Aorta (tissue), 5 donors: ENCODE measurements at regions not wholly inside any gene's neighbourhood (a gene's known extent, or its start where the extent isn't known, plus 50 kb on each side); places are given as distances from the start of the nearest gene placed in this dataset.

Experiments
- ATAC-seq: fragments of 200-7000 bp; cut with Tn5 transposase; one replicate; pipeline ENCODE4 v1.9.1; 2022; ENCODE audit warnings: moderate library complexity; ENCODE audit not compliant: low FRiP score
- DNase-seq, 2 donors: peaks; one replicate each; pipeline ENCODE4 v3.0.0-alpha.2; 2020
- H3K27ac ChIP-seq, 2 donors: one replicate each; pipeline ENCODE4 v1.5.1; 2013; ENCODE audit warnings: low read length in 2 of 2, mild to moderate bottlenecking in 2 of 2, moderate library complexity in 2 of 2, control low read depth in 1 of 2, inconsistent platforms in 1 of 2, low read depth in 1 of 2
- H3K27me3 ChIP-seq, 2 donors: one replicate each; pipeline ENCODE4 v1.6.1; 2013; ENCODE audit warnings: control low read depth in 1 of 2, low read length in 1 of 2, mild to moderate bottlenecking in 1 of 2, moderate library complexity in 1 of 2; ENCODE audit not compliant: insufficient read depth in 2 of 2, control insufficient read depth in 1 of 2
- H3K36me3 ChIP-seq, 2 donors: one replicate each; pipeline ENCODE4 v1.6.1; 2013; ENCODE audit warnings: control low read depth in 1 of 2, low read length in 1 of 2, mild to moderate bottlenecking in 1 of 2; ENCODE audit not compliant: insufficient read depth in 2 of 2, control insufficient read depth in 1 of 2
- H3K4me1 ChIP-seq, 2 donors: one replicate each; pipeline ENCODE4 v1.6.1; 2013; ENCODE audit warnings: low read length in 2 of 2, control low read depth in 1 of 2, mild to moderate bottlenecking in 1 of 2, moderate library complexity in 1 of 2; ENCODE audit not compliant: insufficient read depth in 2 of 2, control insufficient read depth in 1 of 2
- H3K4me3 ChIP-seq, 2 donors: one replicate each; pipeline ENCODE4 v1.5.1; 2013; ENCODE audit warnings: low read length in 2 of 2, control low read depth in 1 of 2, mild to moderate bottlenecking in 1 of 2
- H3K9me3 ChIP-seq: one replicate; pipeline ENCODE4 v1.6.1; 2013; ENCODE audit warnings: mild to moderate bottlenecking, low read length; ENCODE audit not compliant: control insufficient read depth
- WGBS, 2 donors: extraction: QIAGEN DNeasy Blood & Tissue Kit; methylation state at CpG; one replicate each; pipeline ENCODE4 v1.1.7; 2013; 5-methylcytosine and 5-hydroxymethylcytosine counted together
- intact Hi-C, 2 donors: fragments of 100-400 bp; cut with DNase I; formaldehyde crosslinking; loops; one replicate each; pipeline versions ENCODE4 v1.14.2 to v1.15.0; 2022
- donor health status: healthy with polysubstance abuse.
- donor health status: Bipolar disorder and iron deficiency.
- donor health status: DM: no; HTN: no; CAD: no.
- donor health status: DM: no; HTN: no; CAD: no.
- donor health status: DM: yes; HTN: yes; CAD: no.

GRCh38 chr10:29849886-29850285 is 209.5 kb downstream of the JCAD start:
- DNase-seq (no peak), ATAC-seq (no peak)
- Histone ChIP-seq H3K4me1 (peaks cover 0 to 8% of the 10 kb centered on the region in 2 donors), H3K36me3 (no peaks in the 10 kb centered on the region), H3K9me3 (no peaks in the 10 kb centered on the region), H3K27me3 (no peaks in the 10 kb centered on the region), H3K4me3 (no peak overlapping the region), H3K27ac (peak overlapping the region in 1 of 2 donors; percentile 62)
- intact Hi-C loops: loop anchor here in 1 of 2 donors (10.0 kb wide), 1 partner anchor 55 kb away; no protein-coding TSS in a partner anchor
- WGBS, 2 donors: 68 to 71% methylated on average over 3 of the region's 3 CpGs

- ATAC-seq: peak; percentile 47
- peak overlapping the region in 1 of 2 donors; percentile 62 for H3K27ac ChIP-seq
- WGBS, 2 donors: 33 to 41% methylated on average over 9 of the region's 9 CpGs
Observed at GRCh38 chr10:29849126-29849833, 210.1 kb downstream of the JCAD start.

GRCh38 chr10:29846881-29847280 is 212.1 kb upstream of the SVIL start:
- intact Hi-C loops: no loop called here
- H3K4me1 ChIP-seq: peaks cover 0 to 8% of the 10 kb centered on the region in 2 donors
- WGBS, 2 donors: 96 to 97% methylated on average over 3 of the region's 3 CpGs

More at GRCh38 chr10:29849126-29849833, 210.1 kb downstream of the JCAD start:
- Histone ChIP-seq H3K36me3 (no peaks in the 10 kb centered on the region), H3K4me1 (peaks cover 0 to 8% of the 10 kb centered on the region in 2 donors), H3K9me3 (no peaks in the 10 kb centered on the region), H3K4me3 (no peak overlapping the region), H3K27me3 (no peaks in the 10 kb centered on the region)
- no peak for DNase-seq
- intact Hi-C loops: no loop called here

GRCh38 chr10:29845166-29845565 is 210.4 kb upstream of the SVIL start:
- Histone ChIP-seq H3K27ac (no peak overlapping the region), H3K36me3 (no peaks in the 10 kb centered on the region), H3K9me3 (no peaks in the 10 kb centered on the region), H3K4me3 (no peak overlapping the region), H3K27me3 (no peaks in the 10 kb centered on the region), H3K4me1 (peaks cover 0 to 6% of the 10 kb centered on the region in 2 donors)
- 100% methylated on average over 1 of the region's 1 CpG for WGBS, 2 donors
- intact Hi-C loops: no loop called here
- ATAC-seq (no peak), DNase-seq (no peak)

More at GRCh38 chr10:29846881-29847280, 212.1 kb upstream of the SVIL start:
- Histone ChIP-seq H3K27ac (no peak overlapping the region), H3K9me3 (no peaks in the 10 kb centered on the region), H3K36me3 (no peaks in the 10 kb centered on the region), H3K27me3 (no peaks in the 10 kb centered on the region), H3K4me3 (no peak overlapping the region)
- DNase-seq (no peak), ATAC-seq (no peak)

GRCh38 chr10:29843143-29843542 is 208.4 kb upstream of the SVIL start:
- no peaks in the 10 kb centered on the region for H3K9me3 ChIP-seq
- ATAC-seq: no peak
- peak overlapping the region in 1 of 2 donors; percentile 52 for H3K27ac ChIP-seq
- H3K4me1 ChIP-seq: no peaks in the 10 kb centered on the region
- WGBS, 2 donors: 28 to 30% methylated on average over 5 of the region's 5 CpGs
- H3K36me3 ChIP-seq: no peaks in the 10 kb centered on the region
- H3K4me3 ChIP-seq: no peak overlapping the region
- intact Hi-C loops: no loop called here
- H3K27me3 ChIP-seq: no peaks in the 10 kb centered on the region
- DNase-seq: no peak

GRCh38 chr10:29841724-29842649 is 207.2 kb upstream of the SVIL start:
- no peaks in the 10 kb centered on the region for H3K36me3 ChIP-seq
- H3K27me3 ChIP-seq: no peaks in the 10 kb centered on the region
- no peaks in the 10 kb centered on the region for H3K9me3 ChIP-seq
- ATAC-seq: peak; percentile 55
- H3K4me1 ChIP-seq: peaks cover 0 to 4% of the 10 kb centered on the region in 2 donors
- peak; percentile 80 for DNase-seq
- H3K4me3 ChIP-seq: no peak overlapping the region
- intact Hi-C loops: no loop called here
- H3K27ac ChIP-seq: peak overlapping the region in 1 of 2 donors; percentile 70
- 63% methylated on average over 16 of the region's 16 CpGs for WGBS, 2 donors

GRCh38 chr10:29840516-29841276 is 205.9 kb upstream of the SVIL start:
- H3K27ac ChIP-seq: peak overlapping the region in 1 of 2 donors; percentile 83
- no peaks in the 10 kb centered on the region for H3K9me3 ChIP-seq
- H3K27me3 ChIP-seq: no peaks in the 10 kb centered on the region
- no peak for ATAC-seq
- H3K4me1 ChIP-seq: peaks cover 0 to 4% of the 10 kb centered on the region in 2 donors
- intact Hi-C loops: no loop called here
- no peak for DNase-seq
- H3K4me3 ChIP-seq: no peak overlapping the region
- H3K36me3 ChIP-seq: no peaks in the 10 kb centered on the region
- 58 to 59% methylated on average over 11 of the region's 11 CpGs for WGBS, 2 donors

- intact Hi-C loops: no loop called here
- Histone ChIP-seq H3K4me3 (no peak overlapping the region), H3K27me3 (no peaks in the 10 kb centered on the region), H3K9me3 (no peaks in the 10 kb centered on the region), H3K4me1 (peaks cover 0 to 4% of the 10 kb centered on the region in 2 donors), H3K27ac (peak overlapping the region in 1 of 2 donors; percentile 83), H3K36me3 (no peaks in the 10 kb centered on the region)
- no peak for ATAC-seq
- WGBS, 2 donors: 65 to 72% methylated on average over 9 of the region's 9 CpGs
- DNase-seq: no peak
Observed at GRCh38 chr10:29839826-29840515, 205.2 kb upstream of the SVIL start.
